ENCODE measurements at regions not wholly inside any gene's neighbourhood (a gene's known extent, or its start where the extent isn't known, plus 50 kb on each side); places are given as distances from the start of the nearest gene placed in this dataset.

GRCh38 chr4:173797296-173797695 is 267.3 kb upstream of the HAND2 start:
- peak; percentile 40 for DNase-seq (ENCODE audit: low read depth)
- H3K4me3 ChIP-seq (ENCODE audit: low read length): no peak overlapping the region
- TF ChIP-seq CTCF (conservative IDR thresholded peaks at IDR 0.05; ENCODE audit: low read length): no peak

GRCh38 chr4:173794662-173795061 is 264.6 kb upstream of the HAND2 start:
- no peak for TF ChIP-seq CTCF (conservative IDR thresholded peaks at IDR 0.05; ENCODE audit: low read length)
- DNase-seq (ENCODE audit: low read depth): peak; percentile 22
- no peak overlapping the region for H3K4me3 ChIP-seq (ENCODE audit: low read length)

- TF ChIP-seq CTCF (conservative IDR thresholded peaks at IDR 0.05; ENCODE audit: low read length): no peak
- H3K4me3 ChIP-seq (ENCODE audit: low read length): no peak overlapping the region
Observed at GRCh38 chr4:173793937-173794510, 264.0 kb upstream of the HAND2 start.

GRCh38 chr4:173782660-173783059 is 252.6 kb upstream of the HAND2 start:
- no peak for DNase-seq (ENCODE audit: low read depth)
- H3K4me3 ChIP-seq (ENCODE audit: low read length): no peak overlapping the region
- TF ChIP-seq CTCF (conservative IDR thresholded peaks at IDR 0.05; ENCODE audit: low read length): no peak

More at GRCh38 chr4:173793937-173794510, 264.0 kb upstream of the HAND2 start:
- no peak for DNase-seq (ENCODE audit: low read depth)

GRCh38 chr4:173777921-173778320 is 247.9 kb upstream of the HAND2 start:
- DNase-seq (ENCODE audit: low read depth): no peak
- H3K4me3 ChIP-seq (ENCODE audit: low read length): no peak overlapping the region
- no peak for TF ChIP-seq CTCF (conservative IDR thresholded peaks at IDR 0.05; ENCODE audit: low read length)

- H3K4me3 ChIP-seq (ENCODE audit: low read length): no peak overlapping the region
- no peak for DNase-seq (ENCODE audit: low read depth)
- TF ChIP-seq CTCF (conservative IDR thresholded peaks at IDR 0.05; ENCODE audit: low read length): no peak
Observed at GRCh38 chr4:173777421-173777820, 247.4 kb upstream of the HAND2 start.

- no peak overlapping the region for H3K4me3 ChIP-seq (ENCODE audit: low read length)
- DNase-seq (ENCODE audit: low read depth): no peak
- no peak for TF ChIP-seq CTCF (conservative IDR thresholded peaks at IDR 0.05; ENCODE audit: low read length)
Observed at GRCh38 chr4:173769568-173769967, 239.5 kb upstream of the HAND2 start.
